Karpas-422 (cell line): ENCODE measurements at regions not wholly inside any gene's neighbourhood (a gene's known extent, or its start where the extent isn't known, plus 50 kb on each side); places are given as distances from the start of the nearest gene placed in this dataset.
"Not testable (repeated sequence)": the region's sequence is repeated elsewhere in the genome, so short reads cannot be mapped to it uniquely, and the experiment has no call there.

Source experiments
- DNase-seq: peaks from one replicate; pipeline ENCODE4 v3.0.0-alpha.2; 2015
- H2AFZ ChIP-seq: fragments of 200-600 bp; sonication (generic); 2 replicates; pipeline ENCODE4 v1.6.1; 2014; ENCODE audit warnings: antibody characterized with exemption, low read length, mixed read lengths
- H3K27ac ChIP-seq: fragments of 200-600 bp; sonication (generic); 2 replicates; pipeline ENCODE4 v1.5.1; 2014; ENCODE audit warnings: mild to moderate bottlenecking, low read length, moderate library complexity
- H3K27me3 ChIP-seq: fragments of 200-600 bp; sonication (generic); 2 replicates; pipeline ENCODE4 v1.6.1; 2014; ENCODE audit warnings: low read length, mixed read lengths
- H3K36me3 ChIP-seq: fragments of 200-600 bp; sonication (generic); 2 replicates; pipeline ENCODE4 v1.6.1; 2014; ENCODE audit warnings: low read length, mixed read lengths; ENCODE audit not compliant: insufficient read depth
- H3K4me1 ChIP-seq: fragments of 200-600 bp; sonication (generic); 2 replicates; pipeline ENCODE4 v1.6.1; 2014; ENCODE audit warnings: mild to moderate bottlenecking, low read length, mixed read lengths
- H3K4me2 ChIP-seq: fragments of 200-600 bp; sonication (generic); 2 replicates; pipeline ENCODE4 v1.6.1; 2014; ENCODE audit warnings: low read length, low read depth, mild to moderate bottlenecking; ENCODE audit not compliant: poor library complexity, severe bottlenecking
- H3K4me3 ChIP-seq: fragments of 200-600 bp; sonication (generic); 2 replicates; pipeline ENCODE4 v1.5.1; 2014; ENCODE audit warnings: mild to moderate bottlenecking, antibody characterized with exemption, low read length, mixed read lengths
- H3K79me2 ChIP-seq: fragments of 200-600 bp; sonication (generic); 2 replicates; pipeline ENCODE4 v1.6.1; 2014; ENCODE audit warnings: mild to moderate bottlenecking, low read length, mixed read lengths
- H3K9ac ChIP-seq: fragments of 200-600 bp; sonication (generic); 2 replicates; pipeline ENCODE4 v1.6.0; 2014; ENCODE audit warnings: low read length
- H3K9me2 ChIP-seq: fragments of 200-600 bp; sonication (generic), shearing (Covaris generic); replicated peaks from 2 replicates; pipeline ENCODE4 v1.6.0; 2014; ENCODE audit warnings: mild to moderate bottlenecking, low read length, moderate library complexity; ENCODE audit not compliant: insufficient read depth
- H3K9me3 ChIP-seq: fragments of 300-700, 200-600 bp; sonication (generic); 2 replicates; pipeline ENCODE4 v1.6.1; 2014; ENCODE audit warnings: low read length, mixed read lengths
- H4K20me1 ChIP-seq: fragments of 200-600 bp; sonication (generic); 2 replicates; pipeline ENCODE4 v1.6.1; 2014; ENCODE audit warnings: mild to moderate bottlenecking, antibody characterized with exemption, low read length, low read depth; ENCODE audit not compliant: insufficient read depth

DNA sequence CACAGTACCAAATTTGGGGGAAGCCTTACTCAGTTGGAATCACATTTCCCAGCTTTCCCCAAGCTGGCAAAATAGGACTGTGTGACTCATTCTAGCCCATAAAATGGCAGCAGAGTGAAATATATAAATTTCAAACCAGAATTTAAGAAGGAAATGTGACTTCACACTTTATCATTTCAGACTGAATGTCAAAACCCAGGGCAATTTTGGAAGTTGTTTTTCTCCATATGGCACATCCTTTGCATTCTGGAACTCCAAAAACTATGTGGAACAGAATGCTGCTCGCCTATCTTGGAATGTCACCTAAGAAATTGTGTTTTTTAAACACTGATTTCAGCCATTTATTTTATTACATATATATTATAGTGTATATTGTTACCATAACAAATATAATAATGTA, 424.7 kb upstream of the ST8SIA4 start:
- no peaks in the 10 kb centered on the region for H3K9me2 ChIP-seq

DNA sequence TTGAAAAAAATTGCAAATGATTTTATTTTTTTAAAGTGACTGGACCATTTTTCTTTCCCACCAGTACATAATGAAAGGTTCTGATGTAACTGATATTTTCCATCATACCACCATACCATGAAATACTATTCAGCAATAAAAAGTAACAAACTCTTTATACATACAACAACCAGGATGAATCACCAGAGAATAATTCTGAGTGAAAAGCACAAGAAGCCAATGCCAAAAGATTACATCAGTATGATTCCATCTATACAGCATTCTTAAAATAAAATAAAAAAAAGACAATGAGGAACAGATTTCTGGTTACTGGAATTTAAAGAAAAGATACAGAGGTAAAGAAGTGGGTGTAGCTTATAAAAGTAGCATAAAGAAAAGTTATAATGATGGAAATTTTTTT, 423.7 kb upstream of the ST8SIA4 start:
- no peaks in the 10 kb centered on the region for H4K20me1 ChIP-seq
- no peak overlapping the region for H2AFZ ChIP-seq
- H3K27me3 ChIP-seq, result no peaks in the 10 kb centered on the region
- no peaks in the 10 kb centered on the region for H3K9me2 ChIP-seq
- no peak overlapping the region for H3K9ac ChIP-seq
- H3K36me3 ChIP-seq, result no peaks in the 10 kb centered on the region
- DNase-seq, result no peak
- no peaks in the 10 kb centered on the region for H3K4me1 ChIP-seq
- no peak overlapping the region for H3K27ac ChIP-seq
- no peak overlapping the region for H3K4me2 ChIP-seq
- H3K79me2 ChIP-seq, result no peaks in the 10 kb centered on the region
- H3K9me3 ChIP-seq, result no peaks in the 10 kb centered on the region
- H3K4me3 ChIP-seq, result no peak overlapping the region

More for the DNA sequence above, 424.7 kb upstream of the ST8SIA4 start:
- Histone ChIP-seq H3K4me3 (no peak overlapping the region), H2AFZ (no peak overlapping the region), H3K36me3 (no peaks in the 10 kb centered on the region), H3K4me2 (no peak overlapping the region), H3K27ac (no peak overlapping the region), H3K9me3 (no peaks in the 10 kb centered on the region), H3K9ac (no peak overlapping the region), H3K79me2 (no peaks in the 10 kb centered on the region), H4K20me1 (no peaks in the 10 kb centered on the region), H3K27me3 (no peaks in the 10 kb centered on the region), H3K4me1 (no peaks in the 10 kb centered on the region)
- no peak for DNase-seq

DNA sequence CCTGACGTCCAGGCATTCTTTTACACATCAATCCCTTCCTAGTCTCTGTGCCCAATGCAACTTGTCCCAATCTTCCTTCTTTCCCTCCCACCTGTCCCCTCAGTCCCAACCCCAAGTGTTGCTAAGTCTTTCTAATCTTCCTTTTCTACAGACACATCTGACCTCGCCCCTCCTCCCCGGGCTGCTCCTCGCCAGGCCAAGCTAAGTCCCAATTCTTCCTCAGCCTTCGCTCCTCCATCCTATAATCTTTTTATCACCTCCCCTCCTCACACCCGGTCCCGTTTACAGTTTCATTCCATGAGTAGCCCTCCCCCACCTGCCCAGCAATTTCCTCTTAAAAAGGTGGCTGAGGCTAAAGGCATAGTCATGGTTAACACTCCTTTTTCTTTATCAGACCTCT, 413.3 kb upstream of the ST8SIA4 start:
- not testable (repeated sequence) for H3K4me1 ChIP-seq, H3K4me2 ChIP-seq, H3K27me3 ChIP-seq, H3K4me3 ChIP-seq, H3K36me3 ChIP-seq, H3K9me3 ChIP-seq, H3K27ac ChIP-seq, DNase-seq, H4K20me1 ChIP-seq, H3K9me2 ChIP-seq, H3K79me2 ChIP-seq, H3K9ac ChIP-seq, H2AFZ ChIP-seq

DNA sequence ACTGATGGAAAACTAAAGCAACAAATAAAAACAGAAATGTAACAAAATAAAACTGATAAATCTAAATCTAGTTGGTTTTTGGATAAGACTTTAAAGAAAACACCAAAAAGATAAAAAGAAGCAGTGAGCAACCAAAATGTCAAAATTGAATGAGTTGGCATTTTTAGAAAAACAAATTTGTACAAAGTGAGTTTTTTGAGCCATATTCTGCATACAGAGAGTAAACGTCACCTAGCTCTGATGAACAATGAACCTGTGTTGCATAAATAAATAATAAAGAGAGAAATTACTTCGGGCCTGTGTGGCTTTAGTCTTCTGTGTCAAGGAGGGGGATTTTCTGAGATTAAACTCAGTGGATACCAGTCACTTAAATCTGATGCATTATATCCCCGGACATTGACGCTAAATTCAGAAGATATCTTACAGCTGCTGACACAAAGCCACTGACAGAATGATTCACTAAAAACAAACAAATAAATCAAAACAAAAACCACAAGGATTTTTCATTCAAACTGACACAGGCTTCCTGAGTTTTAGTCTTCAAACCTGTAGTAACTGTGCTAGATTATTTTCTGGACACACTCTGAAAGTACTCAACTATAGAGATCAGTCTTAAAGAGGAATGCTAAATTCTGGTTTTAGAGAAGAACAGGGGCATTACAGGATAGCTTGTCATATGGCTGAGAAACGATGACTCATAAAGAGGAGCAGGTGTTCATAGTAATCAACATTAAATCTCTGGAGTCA, 403.5 kb upstream of the ST8SIA4 start:
- no peak overlapping the region for H3K27ac ChIP-seq
- no peak overlapping the region for H2AFZ ChIP-seq
- no peak for DNase-seq
- H3K9ac ChIP-seq, result no peak overlapping the region
- no peak overlapping the region for H3K4me2 ChIP-seq
- no peak overlapping the region for H3K4me3 ChIP-seq
- no peaks in the 10 kb centered on the region for H4K20me1 ChIP-seq
- H3K9me2 ChIP-seq, result no peaks in the 10 kb centered on the region
- no peaks in the 10 kb centered on the region for H3K9me3 ChIP-seq
- H3K27me3 ChIP-seq, result no peaks in the 10 kb centered on the region
- no peaks in the 10 kb centered on the region for H3K79me2 ChIP-seq
- no peaks in the 10 kb centered on the region for H3K4me1 ChIP-seq
- H3K36me3 ChIP-seq, result no peaks in the 10 kb centered on the region

DNA sequence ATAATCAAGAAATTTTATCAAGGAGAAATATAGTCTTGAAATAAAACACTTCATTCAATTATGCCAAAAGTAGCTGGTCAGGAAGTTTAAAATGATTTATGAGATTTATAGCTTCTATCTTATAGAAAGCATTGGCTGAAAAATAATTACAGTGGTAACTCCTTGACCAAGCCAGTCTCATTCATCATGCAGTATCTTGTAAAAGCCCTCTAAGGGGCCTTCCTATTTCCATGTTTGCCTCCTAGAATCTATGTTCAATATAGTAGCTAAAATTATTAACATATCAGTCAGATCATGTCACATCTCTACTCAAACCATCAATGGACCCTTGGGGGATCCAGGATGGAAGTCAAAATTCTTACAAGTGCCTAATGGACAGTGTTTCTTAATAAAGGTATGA, 393.4 kb upstream of the ST8SIA4 start:
- H3K27me3 ChIP-seq, result no peaks in the 10 kb centered on the region
- no peak overlapping the region for H3K27ac ChIP-seq
- H3K4me2 ChIP-seq, result no peak overlapping the region
- no peak overlapping the region for H3K4me3 ChIP-seq
- H2AFZ ChIP-seq, result no peak overlapping the region
- H3K4me1 ChIP-seq, result no peaks in the 10 kb centered on the region
- no peaks in the 10 kb centered on the region for H3K9me3 ChIP-seq
- DNase-seq, result no peak
- H3K9ac ChIP-seq, result no peak overlapping the region
- H3K36me3 ChIP-seq, result no peaks in the 10 kb centered on the region
- no peaks in the 10 kb centered on the region for H3K79me2 ChIP-seq
- H4K20me1 ChIP-seq, result no peaks in the 10 kb centered on the region
- H3K9me2 ChIP-seq, result no peaks in the 10 kb centered on the region

DNA sequence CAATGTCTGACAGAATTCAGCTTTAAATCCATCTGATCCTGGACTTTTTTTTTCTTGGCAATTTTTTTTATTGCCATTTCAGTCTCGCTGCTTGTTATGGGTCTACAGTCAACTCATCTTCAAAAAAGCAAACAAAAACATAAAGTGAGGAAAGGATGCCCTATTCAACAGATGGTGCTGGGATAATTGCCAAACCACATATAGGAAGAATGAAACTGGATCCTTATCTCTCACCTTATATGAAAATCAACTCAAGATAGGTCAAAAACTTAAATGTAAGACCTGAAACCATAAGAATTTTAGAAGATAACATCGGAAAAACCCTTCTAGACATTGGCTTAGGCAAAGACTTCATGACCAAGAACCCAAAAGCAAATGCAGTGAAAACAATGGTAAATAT, 389.1 kb upstream of the ST8SIA4 start:
- Histone ChIP-seq H2AFZ (no peak overlapping the region), H3K36me3 (no peaks in the 10 kb centered on the region), H3K4me2 (no peak overlapping the region), H3K27ac (no peak overlapping the region), H4K20me1 (no peaks in the 10 kb centered on the region), H3K9me2 (no peaks in the 10 kb centered on the region), H3K4me1 (no peaks in the 10 kb centered on the region), H3K9ac (no peak overlapping the region), H3K4me3 (no peak overlapping the region), H3K27me3 (no peaks in the 10 kb centered on the region), H3K9me3 (no peaks in the 10 kb centered on the region), H3K79me2 (no peaks in the 10 kb centered on the region)
- DNase-seq, result no peak

DNA sequence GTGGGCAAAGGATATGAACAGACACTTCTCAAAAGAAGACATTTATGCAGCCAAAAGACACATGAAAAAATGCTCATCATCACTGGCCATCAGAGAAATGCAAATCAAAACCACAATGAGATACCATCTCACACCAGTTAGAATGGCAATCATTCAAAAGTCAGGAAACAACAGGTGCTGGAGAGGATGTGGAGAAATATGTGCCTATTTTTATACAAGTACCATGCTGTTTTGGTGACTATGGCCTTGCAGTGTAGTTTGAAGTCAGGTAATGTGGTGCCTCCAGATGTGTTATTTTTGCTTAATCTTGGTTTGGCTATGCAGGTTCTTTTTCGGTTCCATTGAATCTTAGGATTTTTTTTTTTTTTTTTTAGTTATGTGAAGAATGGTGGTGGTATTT, 387.7 kb upstream of the ST8SIA4 start:
- not testable (repeated sequence) for H3K9ac ChIP-seq, H4K20me1 ChIP-seq, H3K4me3 ChIP-seq, H3K4me1 ChIP-seq, H3K4me2 ChIP-seq, H3K9me3 ChIP-seq, DNase-seq, H3K27me3 ChIP-seq, H3K36me3 ChIP-seq, H2AFZ ChIP-seq, H3K79me2 ChIP-seq, H3K9me2 ChIP-seq, H3K27ac ChIP-seq

DNA sequence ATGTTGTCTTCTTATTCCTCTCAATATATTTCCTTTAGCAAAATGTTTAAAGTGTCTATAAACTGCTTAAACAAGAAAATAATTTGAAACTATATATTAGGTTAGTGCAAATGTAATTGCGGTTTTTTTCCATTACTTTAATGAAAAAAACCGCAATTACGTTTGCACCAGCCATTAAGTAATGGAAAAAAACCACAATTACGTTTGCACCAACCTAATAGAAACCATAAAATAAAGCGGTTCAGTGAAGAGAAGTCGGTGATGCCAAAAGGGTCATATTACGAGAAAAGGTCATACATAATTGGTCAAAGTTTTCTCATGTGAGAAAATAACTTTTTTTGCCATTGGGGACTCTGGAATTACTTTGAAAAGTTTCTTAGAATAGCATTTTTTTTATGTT, 385.6 kb upstream of the ST8SIA4 start:
- Histone ChIP-seq H3K27ac (no peak overlapping the region), H4K20me1 (no peaks in the 10 kb centered on the region), H3K27me3 (no peaks in the 10 kb centered on the region), H3K36me3 (no peaks in the 10 kb centered on the region), H2AFZ (no peak overlapping the region), H3K4me1 (peaks cover 3% of the 10 kb centered on the region; the same call in 1 of the 2 replicates), H3K79me2 (no peaks in the 10 kb centered on the region), H3K4me2 (no peak overlapping the region), H3K4me3 (no peak overlapping the region), H3K9ac (no peak overlapping the region), H3K9me2 (no peaks in the 10 kb centered on the region), H3K9me3 (no peaks in the 10 kb centered on the region)
- DNase-seq, result no peak
